NCI-H2171 (cell line): ENCODE measurements at regions not wholly inside any gene's neighbourhood (a gene's known extent, or its start where the extent isn't known, plus 50 kb on each side); places are given as distances from the start of the nearest gene placed in this dataset.

Experiments used
- DNase-seq: peaks from one replicate; lab custom pipeline; 2025; lab: John Stamatoyannopoulos, UW

DNA sequence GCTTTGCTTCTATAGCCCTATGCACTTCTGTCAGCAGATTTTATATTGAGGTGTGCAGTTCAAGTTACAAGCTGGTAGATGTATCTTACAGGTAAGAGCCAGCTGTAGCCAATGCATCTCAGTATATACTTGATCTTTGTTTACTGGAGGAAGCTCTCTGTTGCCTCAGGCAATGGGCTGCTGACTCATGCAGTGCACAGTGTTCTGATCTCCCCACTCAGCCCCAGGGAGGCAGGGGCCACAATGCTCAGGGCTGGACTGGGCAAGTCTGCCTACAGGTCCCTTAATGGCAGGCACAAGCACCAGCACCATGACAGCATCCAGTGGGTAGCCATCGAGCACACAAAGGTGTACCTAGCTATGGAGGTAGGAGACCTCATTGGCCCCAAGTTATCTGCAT, 178.8 kb upstream of the CDH10 start:
- no peak for DNase-seq

DNA sequence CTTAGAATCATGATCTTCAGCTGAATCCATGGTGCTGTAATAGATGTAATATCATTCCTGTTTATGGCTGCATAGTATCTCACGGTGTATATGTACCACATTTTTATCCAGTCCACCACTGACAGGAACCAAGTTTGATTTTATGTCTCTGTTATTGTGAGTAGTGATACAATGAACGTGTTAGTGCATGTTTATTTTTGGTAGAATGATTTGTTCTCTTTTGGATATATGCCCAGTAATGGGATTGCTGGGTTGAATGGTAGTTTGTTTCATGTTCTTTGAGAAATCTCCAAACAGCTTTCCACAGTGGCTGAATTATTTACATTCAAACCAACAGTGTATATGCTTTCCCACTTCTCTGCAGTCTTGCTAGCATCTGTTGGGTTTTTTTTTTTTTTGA, 175.1 kb upstream of the CDH10 start:
- DNase-seq: no peak

DNA sequence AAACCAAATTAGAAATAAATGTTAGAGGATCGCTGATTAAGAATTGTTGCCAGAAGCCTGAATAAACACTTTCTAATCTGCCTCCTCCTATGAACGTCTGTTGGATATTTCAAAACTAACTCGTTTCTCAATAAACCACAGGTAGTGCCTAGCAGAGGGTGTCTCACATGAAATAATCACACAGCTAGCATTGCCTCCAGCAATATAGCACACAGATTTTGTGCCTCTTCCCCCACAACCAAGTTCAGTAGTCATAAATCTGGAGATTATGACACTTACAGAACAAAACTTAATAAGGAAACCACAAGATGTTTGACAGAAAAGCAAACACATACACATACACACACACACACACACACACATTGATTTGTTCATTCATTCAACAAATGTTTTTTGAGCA, 173.2 kb upstream of the CDH10 start:
- DNase-seq: no peak

DNA sequence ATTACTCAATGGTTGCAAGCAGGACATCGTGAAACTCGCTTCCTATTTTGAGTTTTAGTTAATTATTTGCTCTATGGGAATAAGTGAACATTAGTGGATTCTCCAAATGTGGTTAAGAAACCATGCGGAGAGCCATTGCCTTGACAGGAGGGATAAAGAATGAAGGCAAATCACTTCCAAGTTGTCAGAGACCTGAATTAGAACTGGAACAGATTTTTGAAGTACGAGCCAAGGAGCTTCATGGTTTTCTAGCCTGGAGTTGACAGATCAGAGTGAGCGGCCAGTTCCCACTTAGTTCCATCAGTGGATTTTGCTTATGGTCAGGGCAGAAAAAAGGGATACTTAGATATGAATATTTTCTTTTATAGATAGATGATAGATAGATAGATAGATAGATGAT, 171.4 kb upstream of the CDH10 start:
- DNase-seq: no peak

DNA sequence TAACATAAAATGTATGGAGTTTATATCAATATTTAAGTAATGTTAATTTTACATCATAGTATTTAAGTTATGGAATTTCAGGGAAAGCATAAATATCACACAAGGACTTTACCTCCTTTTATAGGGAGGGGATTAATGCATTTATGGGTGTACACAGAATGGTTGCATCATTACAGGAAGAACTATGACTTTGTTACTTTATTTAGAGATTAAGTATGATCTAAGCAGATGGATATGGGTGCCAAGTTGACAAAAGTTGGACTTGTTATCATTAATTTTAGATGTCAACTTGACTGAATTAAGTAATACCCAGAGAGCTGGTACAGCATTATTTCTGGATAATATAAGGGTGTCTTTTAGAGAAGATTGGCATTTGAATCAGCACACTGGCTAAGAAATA, 160.5 kb upstream of the CDH10 start:
- DNase-seq: no peak

DNA sequence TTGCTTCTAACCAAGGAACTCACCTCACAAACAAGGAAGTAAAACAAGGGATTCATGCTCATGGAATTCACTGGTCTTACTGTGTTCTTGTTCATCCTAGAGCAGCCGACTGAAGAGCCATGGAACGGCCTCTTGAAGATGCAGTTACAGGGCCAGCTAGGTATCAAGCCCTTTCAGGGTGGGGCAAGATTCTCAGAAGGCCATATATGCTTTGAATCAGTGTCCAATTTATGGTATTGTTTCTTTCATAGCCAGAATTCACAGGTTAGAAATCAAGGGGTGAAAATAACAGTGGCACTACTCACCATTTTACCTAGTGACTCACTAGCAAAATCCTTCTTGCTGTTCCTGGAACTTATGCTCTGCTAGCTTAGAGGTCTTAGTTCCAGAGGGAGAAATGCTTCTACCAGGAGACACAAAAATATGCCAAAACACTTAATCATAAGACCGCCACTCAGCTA, 159.5 kb upstream of the CDH10 start:
- DNase-seq: no peak

DNA sequence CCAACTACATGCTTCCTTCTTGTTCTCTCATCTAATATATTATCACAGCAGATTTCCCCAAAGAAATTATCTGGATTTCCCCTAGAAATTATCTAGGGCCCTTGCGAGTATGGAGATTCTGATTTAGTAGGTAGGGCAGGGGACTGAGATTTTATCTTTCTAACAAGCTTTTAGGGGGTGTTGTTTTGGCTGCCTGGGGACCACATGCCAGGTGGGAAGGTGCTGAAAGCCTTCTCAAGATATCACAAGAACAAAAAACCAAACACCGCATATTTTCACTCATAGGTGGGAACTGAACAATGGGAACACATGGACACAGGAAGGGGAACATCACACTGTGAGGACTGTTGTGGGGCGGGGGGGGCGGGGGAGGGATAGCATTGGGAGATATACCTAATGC, 146.5 kb upstream of the CDH10 start:
- no peak for DNase-seq

DNA sequence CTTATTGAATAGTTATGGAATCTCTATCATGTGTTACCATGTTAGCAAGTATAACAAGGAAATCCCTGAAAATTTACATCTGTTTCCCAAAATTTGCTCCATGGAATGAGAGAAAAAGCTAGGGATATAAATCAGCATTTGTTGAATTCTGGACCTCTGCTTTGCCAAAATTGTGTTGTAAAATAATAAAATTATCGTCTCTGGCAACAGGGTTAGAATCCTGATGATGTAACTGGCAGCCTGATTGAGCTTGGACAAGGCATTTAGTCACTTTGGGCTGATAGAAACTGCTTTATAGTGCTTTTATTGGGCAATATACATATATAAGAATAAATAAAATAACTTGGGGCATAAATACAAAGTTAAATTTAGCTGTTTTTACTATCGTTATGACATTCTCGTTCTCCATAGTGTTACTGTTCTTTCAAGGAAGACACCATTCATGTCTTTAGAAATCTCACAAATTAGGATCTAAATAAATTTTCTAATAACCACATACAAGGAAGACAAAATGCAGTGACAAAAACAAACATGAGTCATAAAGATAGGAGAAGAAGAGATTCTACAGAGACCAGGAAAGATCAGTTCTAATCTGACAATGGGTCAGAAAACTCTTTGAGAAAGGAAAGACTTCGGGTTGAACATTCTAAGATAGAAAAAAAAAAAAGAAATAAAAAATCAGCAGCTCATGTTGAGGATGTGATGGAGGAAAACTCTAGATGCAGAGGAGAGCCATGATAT, 145.0 kb upstream of the CDH10 start:
- no peak for DNase-seq

DNA sequence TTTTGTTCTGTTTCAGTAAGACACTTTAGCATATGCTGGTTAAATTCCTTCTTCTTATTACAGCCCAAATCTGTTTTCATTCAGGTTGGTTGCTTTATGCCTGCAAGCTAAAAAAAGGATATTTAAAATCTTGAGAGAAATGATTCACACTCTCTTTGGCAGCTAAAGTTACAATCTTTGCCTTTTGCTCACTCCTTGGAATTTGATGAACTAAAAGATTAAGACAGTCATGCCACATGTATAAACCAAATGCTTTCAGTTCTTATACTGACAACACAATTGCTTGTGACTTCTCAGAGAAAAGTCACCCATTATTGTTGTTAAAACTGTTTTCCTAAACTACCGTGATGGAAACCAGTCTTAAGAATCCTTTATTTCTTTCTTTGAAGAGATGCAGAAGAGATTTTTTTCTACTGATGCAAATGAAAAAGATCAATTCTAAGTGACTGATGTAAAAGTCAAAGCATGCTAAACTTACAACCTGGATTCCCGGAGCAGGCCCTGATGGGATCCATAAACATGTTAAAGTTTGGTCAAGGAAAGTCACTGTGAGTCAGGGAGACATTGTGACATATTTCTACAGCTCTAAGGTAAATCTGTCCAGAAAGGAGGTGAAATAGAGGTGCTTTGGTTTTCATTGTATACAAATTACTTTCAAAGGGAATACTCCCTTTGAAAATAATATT, 144.2 kb upstream of the CDH10 start:
- DNase-seq: no peak

DNA sequence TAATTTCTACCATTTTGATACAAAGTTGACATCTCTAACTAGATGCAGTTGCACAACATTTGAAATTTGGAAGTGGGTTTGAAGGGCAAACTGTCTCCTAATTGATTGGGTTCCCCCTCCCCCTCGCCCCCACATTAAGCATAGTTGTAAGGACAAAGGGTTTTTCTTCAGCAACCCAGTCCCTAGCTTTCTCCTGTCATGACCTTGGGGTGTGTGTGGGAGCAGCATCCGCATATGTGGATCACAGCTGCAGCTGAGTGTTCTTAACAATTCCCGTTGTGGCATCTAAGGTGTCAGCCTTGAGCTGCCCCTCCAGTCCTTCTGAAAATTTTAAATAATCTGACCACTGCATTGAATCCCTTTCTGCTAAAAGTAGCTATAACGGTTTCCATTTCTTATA, 141.3 kb upstream of the CDH10 start:
- no peak for DNase-seq

DNA sequence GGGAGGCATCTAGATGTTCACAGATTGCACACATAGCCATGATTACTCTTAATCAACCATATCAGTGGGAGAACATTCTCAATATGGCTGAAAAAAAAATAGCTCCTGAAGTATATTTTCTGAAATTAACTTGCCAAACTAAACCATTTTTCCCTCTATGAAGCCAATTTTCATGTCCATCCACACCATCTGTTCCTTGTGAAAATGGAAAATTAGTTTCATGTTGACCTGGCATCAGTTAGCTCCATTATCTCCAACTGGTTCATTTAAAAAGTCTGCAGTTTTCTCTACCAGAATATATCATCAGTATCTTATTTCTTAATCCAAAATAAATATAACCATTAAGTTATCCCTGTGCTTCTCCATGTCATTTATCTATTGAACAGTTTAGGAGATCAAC, 138.8 kb upstream of the CDH10 start:
- no peak for DNase-seq

DNA sequence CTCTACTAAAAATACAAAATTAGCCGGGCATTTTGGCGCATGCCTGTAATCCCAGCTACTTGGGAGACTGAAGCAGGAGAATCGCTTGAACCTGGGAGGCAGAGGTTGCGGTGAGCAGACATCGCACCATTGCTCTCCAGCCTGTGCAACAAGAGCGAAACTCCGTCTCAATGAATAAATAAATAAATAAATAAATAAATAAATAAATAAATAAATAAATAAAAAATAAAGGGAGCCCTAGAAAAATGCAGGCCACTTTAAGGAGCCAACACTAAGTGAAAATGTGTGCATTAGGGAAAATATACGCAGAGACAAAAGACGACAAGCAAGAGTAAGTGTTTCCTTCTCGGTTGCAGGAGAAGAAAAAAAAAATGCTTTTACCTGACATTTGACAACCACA, 132.6 kb upstream of the CDH10 start:
- no peak for DNase-seq

DNA sequence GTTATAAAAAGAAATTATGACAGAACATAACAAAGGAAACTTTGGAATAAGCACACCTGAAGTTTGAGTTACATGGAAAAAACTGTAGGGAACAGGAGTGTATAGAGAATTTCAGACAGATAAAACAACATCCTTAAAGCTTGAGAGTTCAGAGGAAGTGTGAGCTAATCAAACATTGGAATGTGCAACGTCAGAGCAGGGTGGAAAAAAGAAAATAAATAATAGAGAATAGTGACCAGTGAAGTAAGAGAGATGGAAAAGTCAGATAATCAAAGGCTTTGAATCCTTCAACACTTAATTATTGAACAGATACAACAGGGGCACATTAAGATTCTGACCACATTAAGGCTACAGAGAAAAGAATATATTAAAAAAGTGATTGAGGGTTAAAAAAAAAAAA, 128.5 kb upstream of the CDH10 start:
- no peak for DNase-seq

DNA sequence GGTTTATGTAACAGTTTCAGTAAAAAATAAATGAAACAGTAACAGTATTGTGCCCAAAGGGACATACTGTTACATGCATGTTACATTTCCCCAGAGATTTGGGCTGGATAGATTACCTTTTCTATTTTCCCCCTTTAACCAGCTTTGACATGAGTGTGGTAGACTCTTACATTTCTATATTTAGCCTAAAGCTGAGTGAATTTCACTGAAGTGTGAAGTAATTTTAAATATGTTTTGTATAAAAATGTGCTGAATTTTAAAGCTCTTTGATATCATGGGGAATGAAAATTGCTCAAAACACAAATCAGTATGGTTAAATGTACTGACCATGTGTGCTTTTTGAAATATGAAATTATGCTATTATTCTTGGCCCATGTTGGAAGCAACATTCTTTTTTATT, 122.3 kb upstream of the CDH10 start:
- no peak for DNase-seq

DNA sequence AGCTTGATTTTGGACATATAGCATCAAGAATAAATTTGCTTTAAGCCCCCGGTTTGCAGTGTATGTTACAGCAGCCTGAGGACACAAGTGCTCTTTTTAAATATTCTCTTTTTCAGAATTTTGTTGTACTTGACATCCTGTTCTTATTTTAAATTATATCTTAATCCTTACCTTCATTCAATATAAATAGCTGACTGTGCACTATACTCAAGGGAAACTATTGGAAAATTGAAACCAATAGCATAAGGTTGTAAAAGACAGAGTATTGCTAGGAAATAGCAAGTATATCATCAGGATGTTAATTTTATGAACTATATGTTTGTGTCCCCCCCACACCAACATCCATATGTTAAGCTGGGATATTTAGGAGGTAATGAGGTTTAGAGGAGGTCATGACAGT, 120.4 kb upstream of the CDH10 start:
- no peak for DNase-seq

DNA sequence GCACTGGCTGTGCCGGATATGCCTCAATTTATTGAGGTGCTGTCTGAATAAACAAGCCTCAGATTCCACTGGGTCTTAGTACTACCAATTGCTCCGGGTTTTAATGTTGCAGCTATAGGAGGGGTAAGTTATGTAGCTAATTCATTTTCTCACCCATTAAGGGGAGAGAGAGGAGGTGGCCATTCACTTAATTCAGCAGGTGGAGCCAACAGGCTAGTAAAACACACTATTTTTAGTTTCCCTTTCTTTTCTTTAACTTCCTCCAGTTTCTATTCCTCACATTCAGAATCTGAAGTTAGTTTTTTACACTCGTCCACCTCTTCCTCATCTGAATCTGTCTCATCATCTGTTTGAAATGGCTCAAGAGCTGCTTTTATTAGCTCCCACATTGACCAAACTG, 105.6 kb upstream of the CDH10 start:
- DNase-seq: no peak

DNA sequence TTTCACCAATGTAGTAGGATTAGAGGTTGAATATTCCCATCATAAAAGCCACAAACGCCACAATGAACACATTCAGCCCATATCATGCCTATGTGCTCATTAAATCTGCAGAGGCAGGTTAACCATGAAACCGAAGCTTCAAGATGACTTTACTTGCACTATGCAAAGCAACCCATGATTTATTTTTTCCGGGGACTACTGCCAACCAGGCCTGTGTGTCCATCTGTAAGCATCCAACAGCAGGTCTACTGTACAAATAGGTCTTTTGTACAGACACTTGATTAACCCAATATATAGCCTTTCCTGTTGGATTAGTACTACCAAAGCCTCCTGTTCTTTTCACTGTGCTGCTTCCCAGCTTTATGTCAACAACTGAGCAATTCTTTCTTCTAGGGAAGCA, 104.9 kb upstream of the CDH10 start:
- DNase-seq: no peak

DNA sequence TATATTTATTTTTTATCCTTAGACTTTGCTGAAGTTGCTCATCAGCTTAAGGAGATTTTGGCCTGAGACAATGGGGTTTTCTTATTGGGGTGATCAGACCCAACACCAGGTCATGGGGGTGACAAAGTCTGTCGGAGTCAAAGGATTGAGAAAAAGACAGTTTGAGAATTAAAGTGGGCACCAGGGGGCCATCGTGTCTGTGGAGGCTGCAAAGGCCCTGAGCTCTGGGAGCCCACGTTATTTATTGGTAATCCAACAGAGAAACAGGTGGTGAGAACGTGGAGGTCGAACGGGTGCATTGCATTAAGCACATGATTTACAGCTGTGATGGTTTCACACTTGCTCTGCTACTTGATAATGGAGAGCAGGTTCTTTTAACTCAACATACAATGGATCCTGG, 102.5 kb upstream of the CDH10 start:
- DNase-seq: no peak

DNA sequence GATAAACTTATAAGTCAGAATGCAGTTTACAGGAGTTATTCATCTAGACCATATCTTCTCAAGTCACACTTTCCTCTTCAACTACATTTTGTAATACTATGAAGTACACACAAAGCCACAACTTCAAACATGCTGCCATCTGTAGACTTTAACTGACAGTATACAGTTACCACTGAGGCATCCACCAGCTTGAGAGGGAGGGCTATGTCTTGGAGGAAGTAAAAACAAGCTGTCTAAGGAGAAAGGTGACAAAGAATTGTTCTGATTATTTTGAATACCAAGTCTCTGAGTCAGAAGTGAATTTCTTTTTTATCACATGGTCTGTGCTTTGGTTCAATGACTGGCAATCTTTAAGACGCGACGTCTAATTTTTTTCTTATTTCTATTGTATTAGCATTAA, 97.6 kb upstream of the CDH10 start:
- no peak for DNase-seq

DNA sequence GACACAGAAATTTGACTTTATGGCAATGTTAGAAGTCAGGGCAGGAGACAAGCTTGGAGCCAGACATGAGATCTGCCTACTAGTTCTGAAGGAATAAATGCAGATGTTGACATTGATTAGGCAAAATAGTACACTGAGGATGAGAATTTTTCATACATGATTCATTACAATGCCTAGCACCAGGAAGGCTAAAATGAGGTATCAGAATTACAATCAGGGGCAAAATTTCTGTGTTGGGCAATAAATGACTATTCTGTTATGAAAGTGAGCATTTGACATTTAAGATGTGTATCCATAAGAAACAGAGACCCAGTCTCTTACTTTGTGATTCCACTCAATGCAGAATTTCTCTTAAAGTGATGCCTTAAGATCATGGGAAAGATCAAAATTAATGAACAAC, 92.4 kb upstream of the CDH10 start:
- DNase-seq: no peak

DNA sequence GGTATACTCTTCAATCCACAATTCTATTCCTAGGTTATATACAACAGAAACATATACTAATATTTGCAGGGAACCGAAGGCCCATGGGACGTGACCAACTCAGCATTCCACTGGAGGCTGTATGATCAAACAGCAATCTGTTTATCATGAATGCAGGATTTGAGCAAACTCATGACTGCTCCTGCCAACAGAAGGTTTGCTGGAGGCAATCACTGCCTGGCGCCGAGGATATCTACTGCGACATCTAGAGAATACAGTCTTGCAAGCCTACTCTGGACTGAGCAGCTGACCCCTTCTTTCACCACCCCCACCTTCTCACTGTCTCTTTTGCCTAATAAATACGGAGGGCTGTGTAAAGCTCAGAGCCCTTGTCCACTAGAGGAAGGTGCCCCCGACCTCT, 90.5 kb upstream of the CDH10 start:
- DNase-seq: no peak

DNA sequence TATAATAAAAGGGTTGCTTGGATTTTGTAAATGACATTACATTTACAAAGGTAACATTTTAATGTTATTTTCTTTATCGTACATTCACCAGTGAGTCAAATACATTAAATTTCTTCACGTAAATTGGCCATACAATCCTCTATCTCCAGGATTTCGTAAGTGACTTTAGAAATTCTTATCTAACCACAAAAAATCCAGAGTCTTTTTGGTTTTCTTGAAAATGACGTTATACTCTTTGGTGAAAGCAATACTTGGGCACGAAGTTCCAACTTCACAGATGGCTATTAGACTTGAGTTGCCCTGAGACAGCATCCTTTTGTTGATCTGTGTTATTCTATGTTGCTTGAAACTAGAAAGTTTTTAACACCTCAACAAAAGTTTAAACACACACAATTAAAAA, 87.4 kb upstream of the CDH10 start:
- no peak for DNase-seq

DNA sequence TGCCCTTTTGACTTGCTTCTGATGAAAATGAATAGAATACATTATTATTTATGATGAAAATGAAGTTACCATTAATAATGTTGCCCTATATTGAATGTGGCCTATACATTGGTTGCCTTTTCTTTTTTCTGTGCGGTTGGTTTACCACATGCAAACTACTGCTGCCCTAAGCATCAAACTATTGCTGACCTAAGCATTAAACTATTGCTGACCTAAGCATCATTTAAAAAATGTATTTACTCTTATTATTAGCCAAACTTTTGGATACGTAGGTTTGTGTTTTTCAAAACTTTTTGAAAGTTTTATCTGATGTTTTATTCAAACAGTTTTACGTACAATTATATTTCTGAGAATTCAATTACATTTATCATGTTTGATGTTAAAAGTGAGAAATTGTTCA, 76.0 kb upstream of the CDH10 start:
- no peak for DNase-seq

DNA sequence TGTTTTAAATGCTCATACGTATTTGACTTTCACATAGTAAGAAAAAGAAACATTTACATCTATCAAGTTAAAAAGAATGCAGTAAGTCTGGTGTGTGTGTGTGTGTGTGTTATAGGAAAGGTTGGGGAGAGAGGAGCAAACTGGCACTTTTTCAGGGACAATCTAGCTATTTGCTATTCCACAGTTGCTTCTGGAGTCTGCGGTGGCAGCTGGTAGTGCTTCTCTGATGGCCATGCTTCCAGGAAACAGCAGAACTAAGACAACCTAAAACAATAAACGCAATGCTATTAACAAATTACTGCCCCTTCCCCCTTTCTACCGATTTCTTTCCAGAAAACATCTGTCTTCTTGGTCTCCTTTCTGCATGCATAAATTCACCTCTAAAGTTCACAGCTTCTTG, 70.0 kb upstream of the CDH10 start:
- no peak for DNase-seq
